ENCODE measurements at regions not wholly inside any gene's neighbourhood (a gene's known extent, or its start where the extent isn't known, plus 50 kb on each side); places are given as distances from the start of the nearest gene placed in this dataset.

- TF ChIP-seq CTCF (IDR thresholded peaks at IDR 0.05) (no peak), ZFX (IDR thresholded peaks at IDR 0.05; ENCODE audit: borderline replicate concordance) (no peak)
These were observed 164.1 kb upstream of the SYNDIG1 start for GRCh38 chr20:24305371-24305770.
